ENCODE measurements at regions not wholly inside any gene's neighbourhood (a gene's known extent, or its start where the extent isn't known, plus 50 kb on each side); places are given as distances from the start of the nearest gene placed in this dataset.
"Not testable (repeated sequence)": the region's sequence is repeated elsewhere in the genome, so short reads cannot be mapped to it uniquely, and the experiment has no call there.

GRCh38 chr2:220377482-220378155, 750.2 kb downstream of the SLC4A3 start:
- Histone ChIP-seq H3K9me2 (replicated peaks; ENCODE audit: control insufficient read depth, low read length) (no peaks in the 10 kb centered on the region), H3K4me3 (ENCODE audit: low read length) (no peak overlapping the region), H3K79me2 (ENCODE audit: control insufficient read depth, low read length) (no peaks in the 10 kb centered on the region), H3K27ac (ENCODE audit: low read depth, low read length) (no peak overlapping the region), H3F3A (ENCODE audit: control insufficient read depth, insufficient read depth) (no peaks in the 10 kb centered on the region), H3K9me3 (ENCODE audit: control insufficient read depth, insufficient read depth, low read length) (no peaks in the 10 kb centered on the region), H4K20me1 (ENCODE audit: control insufficient read depth, insufficient read depth, low read depth, low read length) (no peaks in the 10 kb centered on the region), H3K4me2 (ENCODE audit: low read length) (no peak overlapping the region), H3K36me3 (ENCODE audit: control insufficient read depth, low read length) (no peaks in the 10 kb centered on the region), H3K27me3 (ENCODE audit: control insufficient read depth, low read length) (no peaks in the 10 kb centered on the region), H3K4me1 (ENCODE audit: control insufficient read depth, low read length) (no peaks in the 10 kb centered on the region)
- TF ChIP-seq EZH2phosphoT487 (IDR thresholded peaks at IDR 0.05; ENCODE audit: borderline replicate concordance, low read length) = no peak
- TF ChIP-seq, protein P1, sequence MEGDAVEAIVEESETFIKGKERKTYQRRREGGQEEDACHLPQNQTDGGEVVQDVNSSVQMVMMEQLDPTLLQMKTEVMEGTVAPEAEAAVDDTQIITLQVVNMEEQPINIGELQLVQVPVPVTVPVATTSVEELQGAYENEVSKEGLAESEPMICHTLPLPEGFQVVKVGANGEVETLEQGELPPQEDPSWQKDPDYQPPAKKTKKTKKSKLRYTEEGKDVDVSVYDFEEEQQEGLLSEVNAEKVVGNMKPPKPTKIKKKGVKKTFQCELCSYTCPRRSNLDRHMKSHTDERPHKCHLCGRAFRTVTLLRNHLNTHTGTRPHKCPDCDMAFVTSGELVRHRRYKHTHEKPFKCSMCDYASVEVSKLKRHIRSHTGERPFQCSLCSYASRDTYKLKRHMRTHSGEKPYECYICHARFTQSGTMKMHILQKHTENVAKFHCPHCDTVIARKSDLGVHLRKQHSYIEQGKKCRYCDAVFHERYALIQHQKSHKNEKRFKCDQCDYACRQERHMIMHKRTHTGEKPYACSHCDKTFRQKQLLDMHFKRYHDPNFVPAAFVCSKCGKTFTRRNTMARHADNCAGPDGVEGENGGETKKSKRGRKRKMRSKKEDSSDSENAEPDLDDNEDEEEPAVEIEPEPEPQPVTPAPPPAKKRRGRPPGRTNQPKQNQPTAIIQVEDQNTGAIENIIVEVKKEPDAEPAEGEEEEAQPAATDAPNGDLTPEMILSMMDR (IDR thresholded peaks at IDR 0.05; ENCODE audit: low read depth, low read length, poor library complexity, severe bottlenecking) = no peak

GRCh38 chr2:220387758-220388157, 760.3 kb downstream of the SLC4A3 start:
- not testable (repeated sequence) for H3K4me3 ChIP-seq (ENCODE audit: low read length); H3K9me2 ChIP-seq (replicated peaks; ENCODE audit: control insufficient read depth, low read length); H3K9me3 ChIP-seq (ENCODE audit: control insufficient read depth, insufficient read depth, low read length); H3K27me3 ChIP-seq (ENCODE audit: control insufficient read depth, low read length); H3K79me2 ChIP-seq (ENCODE audit: control insufficient read depth, low read length); H3K27ac ChIP-seq (ENCODE audit: low read depth, low read length); H3K4me2 ChIP-seq (ENCODE audit: low read length); H3F3A ChIP-seq (ENCODE audit: control insufficient read depth, insufficient read depth); H3K36me3 ChIP-seq (ENCODE audit: control insufficient read depth, low read length); H4K20me1 ChIP-seq (ENCODE audit: control insufficient read depth, insufficient read depth, low read depth, low read length); H3K4me1 ChIP-seq (ENCODE audit: control insufficient read depth, low read length)

DNA sequence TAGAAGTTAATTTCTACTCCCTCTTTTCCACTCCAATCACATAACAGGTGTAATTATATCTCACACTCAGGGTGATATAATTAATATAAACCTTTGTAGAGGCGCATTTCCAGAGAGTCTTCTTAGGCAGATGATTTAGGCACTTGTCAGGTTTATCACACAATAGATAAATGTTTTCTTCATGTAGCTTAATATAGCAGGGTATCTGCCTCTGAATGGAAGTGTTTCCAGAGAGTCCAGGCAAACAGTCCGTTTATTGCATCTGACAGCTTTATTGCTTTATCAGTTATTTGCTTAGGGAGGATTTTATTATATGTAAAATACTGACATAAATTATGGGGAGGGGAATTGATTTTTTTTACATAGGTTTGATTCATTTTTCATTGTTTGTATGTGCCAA, 766.3 kb downstream of the SLC4A3 start:
- Histone ChIP-seq H3K9me3 (ENCODE audit: control insufficient read depth, insufficient read depth, low read length) (no peaks in the 10 kb centered on the region), H3F3A (ENCODE audit: control insufficient read depth, insufficient read depth) (no peaks in the 10 kb centered on the region), H4K20me1 (ENCODE audit: control insufficient read depth, insufficient read depth, low read depth, low read length) (no peaks in the 10 kb centered on the region), H3K9me2 (replicated peaks; ENCODE audit: control insufficient read depth, low read length) (no peaks in the 10 kb centered on the region), H3K36me3 (ENCODE audit: control insufficient read depth, low read length) (no peaks in the 10 kb centered on the region), H3K4me1 (ENCODE audit: control insufficient read depth, low read length) (no peaks in the 10 kb centered on the region), H3K27ac (ENCODE audit: low read depth, low read length) (no peak overlapping the region), H3K4me3 (ENCODE audit: low read length) (no peak overlapping the region), H3K79me2 (ENCODE audit: control insufficient read depth, low read length) (no peaks in the 10 kb centered on the region), H3K4me2 (ENCODE audit: low read length) (no peak overlapping the region), H3K27me3 (ENCODE audit: control insufficient read depth, low read length) (no peaks in the 10 kb centered on the region)
- TF ChIP-seq EZH2phosphoT487 (IDR thresholded peaks at IDR 0.05; ENCODE audit: borderline replicate concordance, low read length) = no peak
- TF ChIP-seq, protein P1 (IDR thresholded peaks at IDR 0.05; ENCODE audit: low read depth, low read length, poor library complexity, severe bottlenecking) = no peak

- no peak overlapping the region for H3K4me3 ChIP-seq (ENCODE audit: low read length)
- no peak for TF ChIP-seq EZH2phosphoT487 (IDR thresholded peaks at IDR 0.05; ENCODE audit: borderline replicate concordance, low read length)
- TF ChIP-seq, protein P1 (IDR thresholded peaks at IDR 0.05; ENCODE audit: low read depth, low read length, poor library complexity, severe bottlenecking) = no peak
- no peaks in the 10 kb centered on the region for H3K79me2 ChIP-seq (ENCODE audit: control insufficient read depth, low read length)
- no peak overlapping the region for H3K27ac ChIP-seq (ENCODE audit: low read depth, low read length)
- no peaks in the 10 kb centered on the region for H3K36me3 ChIP-seq (ENCODE audit: control insufficient read depth, low read length)
- H3K27me3 ChIP-seq (ENCODE audit: control insufficient read depth, low read length) = no peaks in the 10 kb centered on the region
- H3K4me1 ChIP-seq (ENCODE audit: control insufficient read depth, low read length) = no peaks in the 10 kb centered on the region
- H3F3A ChIP-seq (ENCODE audit: control insufficient read depth, insufficient read depth) = no peaks in the 10 kb centered on the region
- no peaks in the 10 kb centered on the region for H3K9me2 ChIP-seq (replicated peaks; ENCODE audit: control insufficient read depth, low read length)
- H3K9me3 ChIP-seq (ENCODE audit: control insufficient read depth, insufficient read depth, low read length) = no peaks in the 10 kb centered on the region
- H3K4me2 ChIP-seq (ENCODE audit: low read length) = no peak overlapping the region
- no peaks in the 10 kb centered on the region for H4K20me1 ChIP-seq (ENCODE audit: control insufficient read depth, insufficient read depth, low read depth, low read length)
Measured at GRCh38 chr2:220394433-220394832, 767.0 kb downstream of the SLC4A3 start.
